Stimulated activated CD8-positive, alpha-beta memory T cell treated with anti-CD3 and anti-CD28 coated beads, Interleukin-4, amount 100 ng/mL, for 4 hours (primary cell): ENCODE measurements at regions not wholly inside any gene's neighbourhood (a gene's known extent, or its start where the extent isn't known, plus 50 kb on each side); places are given as distances from the start of the nearest gene placed in this dataset.
"Not testable (repeated sequence)": the region's sequence is repeated elsewhere in the genome, so short reads cannot be mapped to it uniquely, and the experiment has no call there.

Experiments
- DNase-seq, 2 donors: peaks; one replicate each; pipeline ENCODE4 v3.0.0-alpha.2; 2020; ENCODE audit warnings: low read depth in 2 of 2, low spot score in 1 of 2

DNA sequence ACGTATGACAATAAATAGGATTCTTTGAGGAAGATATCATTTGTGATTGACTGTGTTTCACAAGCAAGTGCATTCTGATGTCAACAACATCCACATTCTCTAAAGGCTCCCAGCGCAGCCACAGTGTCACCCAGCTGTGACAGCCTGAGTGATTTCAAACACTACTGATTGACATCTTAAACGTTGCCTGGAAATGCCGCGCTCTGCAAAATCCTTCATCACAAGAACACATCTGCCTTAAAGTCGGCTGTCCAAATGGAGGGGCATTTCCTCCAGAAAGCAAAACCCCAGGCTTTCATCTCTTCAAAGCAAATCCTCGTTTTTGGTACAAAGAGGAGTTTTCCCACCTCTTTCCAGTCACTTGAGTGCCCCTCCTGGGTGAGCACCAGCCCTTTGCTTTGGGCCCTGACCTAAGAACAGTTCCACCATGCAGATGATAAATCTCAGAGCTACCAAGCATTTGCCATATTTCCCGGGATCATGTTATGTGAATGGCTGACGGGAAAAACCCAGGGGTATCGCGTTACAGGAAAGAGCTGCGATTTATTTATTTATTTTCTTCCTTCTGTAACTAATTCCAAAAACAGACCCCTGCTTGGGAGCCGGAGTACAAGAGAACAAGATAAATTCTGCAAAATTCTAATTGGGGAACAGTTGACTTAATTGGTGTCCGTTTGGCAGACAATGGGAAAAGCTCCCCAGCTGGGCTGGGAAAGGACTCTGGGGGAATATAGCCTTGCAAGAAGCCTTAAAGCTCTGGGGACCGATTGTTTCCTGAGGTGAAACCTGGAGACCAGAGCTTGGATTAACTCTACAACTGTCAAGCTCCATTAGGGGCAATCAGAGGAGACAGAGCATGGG, 703.8 kb upstream of the NR2F2 start:
- no peak for DNase-seq

DNA sequence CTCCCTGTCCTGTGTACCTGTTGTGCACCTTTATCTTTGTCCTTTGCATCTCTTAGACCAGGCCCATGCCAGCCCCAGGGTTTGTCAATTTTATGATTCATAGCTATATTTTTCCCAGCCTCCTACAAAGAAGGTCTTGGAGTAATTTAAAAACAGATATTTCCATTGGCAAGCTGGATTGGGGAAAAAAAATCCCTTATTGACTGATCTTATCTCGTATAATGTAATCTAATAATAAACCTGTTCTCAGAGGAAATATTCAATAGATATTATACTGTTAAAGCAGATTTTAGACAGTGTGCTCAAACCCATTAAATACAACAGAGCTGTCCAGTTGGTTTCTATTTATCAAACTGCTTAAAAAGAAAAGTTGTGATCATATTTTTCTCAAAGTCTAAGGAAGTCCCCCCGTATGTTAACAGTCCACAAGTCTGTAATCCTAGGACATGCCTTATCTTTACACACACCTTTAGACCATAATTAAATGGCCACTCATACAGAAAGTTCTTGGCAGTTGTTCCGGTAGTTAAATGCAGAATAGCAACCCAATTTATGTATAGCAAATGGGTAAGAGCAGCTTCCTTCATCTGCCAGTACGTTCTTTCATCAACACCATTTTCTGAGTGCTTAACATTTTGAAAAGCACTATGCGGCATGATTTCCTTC, 700.9 kb upstream of the NR2F2 start:
- no peak for DNase-seq

DNA sequence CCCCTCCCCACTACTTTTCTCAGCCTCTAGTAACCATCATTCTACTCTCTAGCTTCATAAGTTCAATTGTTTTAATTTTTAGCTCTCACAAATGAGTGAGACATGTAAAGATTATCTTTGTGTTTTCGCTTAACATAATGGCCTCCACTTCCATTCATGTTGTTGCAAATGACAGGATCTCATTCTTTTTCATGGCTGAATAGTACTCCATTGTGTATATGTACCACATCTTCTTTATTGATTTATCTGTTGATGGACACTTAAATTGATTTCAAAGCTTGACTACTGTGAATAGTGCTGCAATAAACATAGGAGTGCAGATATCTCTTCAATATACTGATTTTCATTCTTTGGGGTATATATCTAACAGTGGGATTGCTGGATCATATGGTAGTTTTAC, 699.8 kb upstream of the NR2F2 start:
- no peak for DNase-seq

DNA sequence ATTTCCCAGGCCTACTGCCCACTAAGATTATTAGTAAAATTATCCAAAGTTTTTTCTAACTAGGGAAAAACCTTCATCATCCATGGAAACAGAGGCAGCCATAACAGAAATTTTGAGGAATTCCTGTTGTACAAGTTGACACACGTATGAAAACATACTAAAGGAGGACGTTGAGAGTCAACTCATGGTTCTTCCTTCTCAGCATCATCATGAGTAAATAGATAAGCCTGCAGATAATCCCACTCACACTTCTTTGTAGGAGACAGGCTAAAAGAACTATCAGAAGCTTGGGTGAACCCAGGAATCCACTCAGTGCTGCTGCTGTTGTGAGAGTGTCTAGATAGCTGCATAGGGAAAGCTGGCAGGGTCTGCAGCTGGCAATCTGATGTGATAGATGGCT, 694.8 kb upstream of the NR2F2 start:
- no peak for DNase-seq

DNA sequence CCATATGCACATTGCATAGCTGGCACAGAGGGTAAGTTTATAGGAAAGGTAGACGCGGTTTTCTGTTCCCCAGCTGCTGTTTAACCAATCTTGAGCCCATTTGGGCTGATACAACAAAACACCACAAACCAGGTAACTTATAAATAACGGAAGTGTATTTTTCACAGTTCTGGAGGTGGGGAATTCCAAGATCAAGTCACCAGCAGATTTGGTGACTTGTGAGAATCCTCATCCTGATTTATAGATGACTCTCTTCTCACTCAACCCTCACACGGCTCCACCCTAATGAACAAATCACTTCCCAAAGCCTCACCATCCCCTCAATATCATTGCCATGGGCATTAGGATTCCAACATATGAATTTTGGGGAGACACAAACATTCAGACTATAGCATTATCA, 694.4 kb upstream of the NR2F2 start:
- DNase-seq, result no peak

DNA sequence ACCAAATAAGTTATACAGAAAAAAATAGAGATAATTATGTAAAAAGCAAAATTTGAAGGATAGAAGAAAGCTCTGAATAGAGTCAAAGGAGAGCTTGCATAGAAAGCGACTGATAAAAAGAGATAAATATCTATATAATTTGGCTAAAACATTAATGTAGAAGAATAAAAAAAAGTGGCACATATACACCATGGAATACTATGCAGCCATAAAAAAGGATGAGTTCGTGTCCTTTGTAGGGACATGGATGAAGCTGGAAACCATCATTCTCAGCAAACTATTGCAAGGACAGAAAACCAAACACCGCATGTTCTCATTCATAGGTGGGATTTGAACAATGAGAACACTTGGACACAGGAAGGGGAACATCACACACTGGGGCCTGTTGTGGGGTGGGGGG, 693.3 kb upstream of the NR2F2 start:
- DNase-seq, result not testable (repeated sequence)

DNA sequence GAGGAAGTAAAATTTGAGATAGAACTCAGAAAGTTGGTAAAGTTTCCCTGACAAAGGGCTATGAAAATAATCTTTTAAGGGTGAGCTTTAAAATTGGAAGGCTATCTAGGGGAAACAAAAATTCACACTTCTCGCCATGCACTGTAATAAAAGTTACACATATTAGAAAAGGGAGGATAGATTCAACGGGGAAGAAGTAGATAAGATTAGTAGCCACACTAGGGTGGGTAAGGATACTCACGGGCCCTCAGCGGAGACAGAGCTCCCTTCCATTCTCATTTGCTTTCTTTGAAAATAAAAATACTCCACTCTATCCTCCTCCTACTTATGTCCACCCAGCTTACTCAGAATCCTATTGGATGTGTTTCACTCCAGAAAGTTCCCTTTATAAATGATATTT, 691.3 kb upstream of the NR2F2 start:
- no peak for DNase-seq

DNA sequence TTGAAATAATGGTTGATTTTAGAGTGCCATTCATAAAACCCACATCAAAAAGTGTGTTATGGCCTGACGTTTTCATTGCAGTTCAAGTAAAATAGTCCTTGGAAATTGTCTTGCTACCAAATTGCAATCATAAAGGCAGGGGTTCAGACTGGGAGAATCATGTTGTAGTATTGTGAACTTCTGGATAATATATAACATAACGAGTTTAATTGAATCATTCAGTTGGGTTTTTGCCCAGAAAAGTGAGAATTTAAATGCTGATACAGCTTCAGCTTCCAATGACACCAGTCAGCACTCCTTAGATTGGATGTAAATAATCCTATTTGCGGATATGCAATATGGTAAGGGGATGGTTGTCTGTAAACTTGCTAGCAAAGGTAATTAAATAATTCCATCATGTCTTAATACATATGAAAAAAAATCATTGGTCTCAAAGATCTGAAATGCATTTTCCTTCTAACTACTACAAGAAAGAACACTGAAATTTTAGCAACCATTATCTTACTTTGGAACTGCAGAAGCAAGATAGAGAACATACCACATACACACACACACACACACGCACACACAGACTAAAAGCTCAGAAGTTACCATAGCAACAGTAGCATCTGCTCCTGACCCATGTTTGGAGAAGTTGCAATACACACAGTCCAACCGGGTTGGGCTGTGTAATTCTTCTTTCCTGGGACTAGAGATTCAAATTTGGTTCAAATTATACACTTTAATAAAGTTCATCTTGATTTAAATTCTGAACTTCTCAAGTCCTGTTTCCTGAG, 686.2 kb upstream of the NR2F2 start:
- no peak for DNase-seq

DNA sequence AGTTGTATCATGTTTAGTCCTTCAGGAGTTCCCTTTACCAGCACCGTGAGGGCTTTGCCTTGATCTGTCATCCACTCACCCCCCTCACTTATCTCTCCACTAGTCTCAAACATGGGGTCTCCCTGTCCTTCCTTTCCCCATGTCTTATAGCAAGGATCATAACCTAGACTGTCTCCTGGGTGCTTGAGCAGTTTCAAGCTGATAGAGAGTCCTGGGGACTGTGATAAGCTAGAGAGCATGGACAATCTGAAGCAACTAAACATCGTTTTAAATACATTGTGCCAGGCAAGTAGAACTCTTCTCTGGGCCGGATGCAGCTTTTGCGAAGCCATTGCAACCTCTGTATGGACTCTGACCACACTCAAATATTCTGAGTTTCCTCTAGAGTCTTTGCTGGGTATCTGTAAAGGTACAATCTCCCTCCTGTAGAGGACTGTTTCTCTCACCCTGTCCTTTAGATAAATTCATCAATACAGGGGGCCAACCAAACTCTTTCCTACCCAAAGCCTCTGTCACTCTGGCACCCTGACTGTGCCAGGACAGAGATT, 684.6 kb upstream of the NR2F2 start:
- no peak for DNase-seq

DNA sequence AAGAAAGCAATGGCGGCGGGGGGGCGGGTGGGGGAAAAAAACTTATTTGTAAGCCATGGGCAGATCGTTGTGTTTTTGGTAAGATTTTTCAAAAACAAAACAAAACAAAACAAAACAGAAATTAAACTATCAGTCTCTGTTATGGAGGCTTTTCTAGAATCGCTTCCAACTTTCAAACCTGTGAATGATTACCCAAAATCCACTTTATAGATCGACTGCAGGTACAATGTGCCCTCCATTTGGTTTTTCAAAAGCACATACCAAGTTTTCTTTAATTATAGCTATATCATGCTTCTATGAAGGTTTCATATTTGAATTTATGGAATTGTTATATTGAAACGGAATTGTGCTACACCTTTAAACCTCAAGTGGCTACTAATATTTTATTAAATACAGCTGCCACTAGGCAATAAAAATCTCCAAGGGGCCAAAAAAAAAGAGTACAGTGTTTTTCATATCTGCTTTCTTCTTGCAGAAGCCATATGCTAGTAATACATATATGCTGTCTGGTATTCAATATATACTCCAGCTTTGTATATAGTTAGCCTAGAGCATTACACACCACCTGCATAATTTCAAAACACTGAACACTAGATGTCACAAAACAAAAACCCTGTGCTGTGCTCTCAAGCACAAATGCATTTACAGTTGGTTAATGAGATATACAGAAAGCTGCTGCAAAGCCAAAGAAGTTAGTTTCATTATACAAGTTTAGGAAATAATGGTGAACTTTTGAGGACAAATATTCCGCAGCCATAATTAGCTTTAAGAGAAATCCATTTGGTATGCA, 683.8 kb upstream of the NR2F2 start:
- no peak for DNase-seq

DNA sequence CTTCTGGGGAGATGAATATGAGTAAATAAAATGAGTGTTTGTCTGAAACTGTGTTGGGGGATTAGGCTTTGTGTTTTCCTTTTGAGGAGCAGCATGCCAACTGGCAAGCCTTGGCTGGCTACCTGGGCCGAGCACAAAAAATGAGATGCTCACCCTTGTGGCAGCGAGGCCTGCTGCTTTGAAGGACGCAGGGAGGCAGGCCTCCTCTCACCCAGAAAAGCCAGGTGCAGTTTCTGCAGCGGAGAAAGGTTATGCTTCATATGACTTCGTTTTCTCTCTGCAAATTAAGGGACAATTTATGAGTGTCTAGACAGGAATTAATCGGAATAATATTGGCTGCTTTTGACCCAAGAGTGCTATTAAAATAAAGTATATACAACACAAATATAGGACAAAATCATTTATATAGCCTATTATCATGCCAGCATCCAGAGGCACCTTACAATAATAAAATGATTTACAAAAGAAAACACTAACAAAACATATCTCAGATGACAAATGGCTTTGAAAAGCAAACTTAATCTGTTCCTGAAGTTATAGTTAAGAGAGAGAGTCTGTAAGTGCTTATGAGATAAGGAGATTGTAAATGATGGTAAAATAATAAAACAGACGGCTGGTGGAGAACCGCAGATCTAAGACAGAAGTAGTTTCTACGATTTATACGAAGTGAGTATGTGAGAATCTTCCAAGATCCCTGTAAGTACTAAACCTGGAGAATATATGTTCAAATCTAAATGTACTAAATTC, 682.8 kb upstream of the NR2F2 start:
- no peak for DNase-seq

DNA sequence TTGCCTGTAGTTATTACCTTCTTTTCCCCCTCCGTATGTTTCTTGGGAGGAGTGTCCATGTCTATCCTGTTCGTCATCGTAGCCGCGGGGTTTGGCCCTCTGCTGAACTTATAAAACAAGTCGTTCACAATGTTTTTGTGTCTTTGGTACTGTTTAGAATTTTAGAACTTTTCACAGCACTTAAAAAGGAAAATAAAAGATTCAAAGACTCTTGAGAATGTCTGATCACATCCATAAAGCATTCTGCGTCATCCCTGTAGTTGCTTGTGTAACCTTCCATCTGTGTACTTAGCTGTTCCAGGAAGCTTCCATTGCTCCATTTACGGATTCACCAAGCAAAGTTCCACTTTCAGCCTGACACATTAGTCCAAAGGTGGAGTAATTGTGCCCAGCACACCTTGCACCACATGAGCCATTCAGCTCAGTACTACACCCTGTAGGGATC, 677.1 kb upstream of the NR2F2 start:
- no peak for DNase-seq

DNA sequence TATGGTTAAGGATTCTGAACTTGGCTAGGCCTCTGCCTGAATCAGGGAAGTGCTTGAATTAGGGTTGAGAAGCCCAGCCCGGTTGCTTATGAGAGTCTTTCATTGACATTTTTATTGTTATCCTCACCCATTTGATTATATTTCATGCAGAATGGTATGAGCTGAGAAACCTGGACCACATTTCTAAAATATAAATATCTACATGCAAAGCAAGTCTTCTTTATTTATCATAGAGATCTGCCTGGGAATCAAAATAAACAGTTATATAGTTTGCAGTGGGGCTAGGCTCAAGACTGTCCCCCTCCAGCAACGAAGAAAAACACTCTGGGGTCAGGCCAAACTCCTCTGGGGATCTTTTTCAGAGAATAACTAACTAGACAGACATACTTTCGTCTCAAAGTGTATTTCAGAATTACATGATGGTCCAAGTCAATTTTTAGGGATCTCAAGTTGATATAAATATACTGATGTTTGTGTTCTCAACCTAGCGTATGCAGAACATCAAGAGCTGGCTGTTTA, 675.4 kb upstream of the NR2F2 start:
- DNase-seq, result no peak

DNA sequence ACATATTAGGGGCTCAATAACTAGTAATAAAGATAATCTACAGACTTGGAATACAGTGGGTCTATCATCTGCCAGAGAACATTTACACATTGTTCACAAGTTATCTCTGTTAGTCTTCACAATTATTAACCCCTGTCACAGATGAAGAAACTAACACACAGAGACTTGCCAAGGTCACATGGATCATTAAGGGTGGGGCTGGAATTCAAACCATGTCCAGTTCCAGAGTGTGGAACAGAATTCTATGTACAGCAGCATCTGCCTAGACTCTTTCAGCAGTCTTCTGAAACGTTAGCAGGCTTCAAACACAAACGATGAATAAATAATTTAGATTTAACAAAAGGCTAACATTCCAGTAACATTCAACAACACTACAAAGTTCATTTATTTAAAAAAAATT, 673.9 kb upstream of the NR2F2 start:
- DNase-seq, result no peak

DNA sequence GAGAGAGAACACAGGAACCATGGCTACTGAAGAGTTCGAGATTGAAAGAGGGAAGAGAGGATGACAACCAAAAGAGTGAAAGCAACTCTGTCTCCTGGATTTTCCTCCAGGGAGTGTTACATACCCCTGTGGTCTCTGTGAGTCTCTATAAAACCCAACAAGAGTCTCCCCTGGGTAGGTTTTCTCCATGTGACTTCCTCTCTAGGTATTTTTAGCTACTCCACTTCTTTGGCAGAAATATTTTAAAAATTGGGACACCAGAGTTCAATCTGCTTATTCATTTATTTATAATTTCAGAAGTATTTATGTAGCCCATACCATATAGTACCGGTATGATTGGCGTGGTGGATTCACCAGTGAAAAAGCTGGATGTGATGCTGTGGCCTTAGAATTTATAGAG, 671.7 kb upstream of the NR2F2 start:
- DNase-seq, result no peak

DNA sequence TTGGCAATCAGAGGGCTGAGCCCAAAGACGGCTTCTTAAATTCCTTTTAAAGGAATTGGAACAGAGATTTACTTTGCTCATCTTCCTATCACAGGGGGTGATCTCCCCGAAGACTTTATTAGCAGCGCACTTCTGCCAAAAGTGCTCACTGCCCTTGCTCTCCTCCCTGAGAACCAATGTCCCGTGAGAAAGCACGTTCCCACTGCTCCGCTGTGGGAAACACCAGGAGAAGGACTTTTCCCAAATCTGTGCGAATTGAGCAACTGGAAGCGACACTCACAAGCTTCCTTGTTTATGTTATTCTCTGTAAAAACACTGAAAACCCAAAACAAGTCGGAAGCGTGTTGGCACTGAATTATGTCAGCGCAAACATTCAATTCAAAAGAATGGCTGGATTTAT, 670.8 kb upstream of the NR2F2 start:
- DNase-seq, result no peak

DNA sequence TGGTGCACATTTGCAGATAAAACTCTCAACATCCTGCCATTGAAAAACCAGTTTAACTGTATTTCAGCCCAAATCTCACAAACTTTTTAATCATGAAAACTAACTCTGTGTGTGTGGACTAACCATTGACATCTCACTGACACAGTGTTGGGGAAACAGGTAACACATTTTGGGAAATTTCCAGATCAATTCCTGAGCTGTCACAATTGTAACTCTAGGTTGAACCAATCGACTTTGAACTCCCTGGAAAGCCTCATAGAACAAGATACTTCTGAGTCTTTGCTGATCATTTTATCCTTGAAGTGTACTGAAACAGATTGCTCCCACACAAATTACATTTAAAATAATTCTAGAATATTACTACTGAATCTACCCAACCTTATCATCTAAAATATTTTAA, 667.9 kb upstream of the NR2F2 start:
- DNase-seq, result no peak

DNA sequence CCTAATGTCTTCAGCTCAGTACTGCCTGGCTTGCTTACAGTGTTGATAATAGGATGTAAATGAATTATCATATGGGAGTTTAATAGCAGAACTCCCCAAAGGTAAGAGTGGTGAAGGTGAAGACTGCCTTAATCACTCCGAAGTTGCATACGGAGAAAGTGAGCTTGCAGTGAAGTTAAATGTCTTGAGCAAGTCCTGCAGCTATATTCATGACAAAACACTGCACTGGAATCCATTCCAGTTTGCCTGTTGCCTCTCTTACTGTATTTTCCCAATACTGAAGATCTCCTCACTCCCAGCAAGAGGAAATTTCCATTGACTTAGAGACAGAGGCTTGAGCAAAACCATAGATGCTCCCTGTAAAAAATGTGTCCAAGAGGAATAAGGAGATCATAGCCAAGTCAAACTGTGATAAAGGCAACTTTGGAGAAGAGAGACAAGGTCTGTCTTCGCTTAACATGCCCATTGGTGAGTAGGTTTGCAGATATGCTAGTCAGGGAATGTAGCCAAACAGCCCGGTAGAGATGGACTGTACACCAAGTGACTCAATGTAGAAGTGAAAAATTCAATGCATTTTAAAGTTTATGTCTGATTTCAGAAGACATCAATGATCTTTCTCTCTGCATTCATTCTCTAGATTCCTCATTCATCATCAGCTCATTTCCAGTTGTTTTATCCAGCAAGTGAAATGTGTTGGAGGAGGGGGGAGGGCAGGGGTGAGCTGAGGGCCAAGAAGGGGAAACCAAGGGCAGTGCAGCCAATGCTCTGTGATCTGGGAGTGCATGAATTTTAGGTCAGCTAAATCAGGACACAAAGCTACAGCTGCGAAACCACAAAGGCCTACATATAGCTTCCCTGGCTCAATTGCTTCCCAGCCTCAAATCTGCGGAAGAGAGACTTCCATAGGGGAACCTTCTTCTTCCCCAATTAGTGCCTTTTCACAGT, 667.1 kb upstream of the NR2F2 start:
- no peak for DNase-seq

DNA sequence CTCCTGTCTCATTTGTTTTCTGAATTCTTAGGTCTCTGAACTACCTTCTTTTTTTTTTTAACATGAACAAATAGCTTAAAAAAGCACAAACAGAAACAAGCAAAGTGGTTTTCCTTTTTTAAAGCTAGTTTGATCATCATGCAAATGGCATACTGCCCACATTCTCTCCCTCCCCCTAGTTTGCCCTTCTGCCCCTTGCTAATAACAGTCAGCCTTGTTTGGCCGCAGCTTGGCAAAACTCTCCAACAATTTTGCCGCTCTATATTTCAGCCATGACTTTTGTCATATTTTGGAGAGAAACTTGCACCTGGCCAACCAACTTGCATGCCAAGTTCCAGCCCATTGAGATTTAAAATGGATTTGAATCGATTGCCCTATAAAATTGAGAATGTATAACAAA, 666.0 kb upstream of the NR2F2 start:
- DNase-seq, result no peak
